Fibroblast of the aortic adventitia (primary cell): ENCODE measurements at regions not wholly inside any gene's neighbourhood (a gene's known extent, or its start where the extent isn't known, plus 50 kb on each side); places are given as distances from the start of the nearest gene placed in this dataset.

Source experiments
- DNase-seq: peaks from one replicate; pipeline ENCODE4 v3.0.0-alpha.2; 2010; ENCODE audit warnings: low read depth
- H3K4me3 ChIP-seq: 2 replicates; pipeline ENCODE4 v1.5.1; 2011; ENCODE audit warnings: low read depth, mild to moderate bottlenecking, control low read depth, low read length, moderate library complexity
- CTCF ChIP-seq: IDR thresholded peaks from 2 replicates; pipeline ENCODE4 v1.5.1; 2011; ENCODE audit warnings: mild to moderate bottlenecking, low read length, control low read depth, inconsistent platforms; ENCODE audit not compliant: insufficient read depth

- no peak overlapping the region for H3K4me3 ChIP-seq
- TF ChIP-seq CTCF = no peak
- DNase-seq = no peak
Observed at GRCh38 chr1:14062669-14063068, 362.7 kb downstream of the PRDM2 start.

DNA sequence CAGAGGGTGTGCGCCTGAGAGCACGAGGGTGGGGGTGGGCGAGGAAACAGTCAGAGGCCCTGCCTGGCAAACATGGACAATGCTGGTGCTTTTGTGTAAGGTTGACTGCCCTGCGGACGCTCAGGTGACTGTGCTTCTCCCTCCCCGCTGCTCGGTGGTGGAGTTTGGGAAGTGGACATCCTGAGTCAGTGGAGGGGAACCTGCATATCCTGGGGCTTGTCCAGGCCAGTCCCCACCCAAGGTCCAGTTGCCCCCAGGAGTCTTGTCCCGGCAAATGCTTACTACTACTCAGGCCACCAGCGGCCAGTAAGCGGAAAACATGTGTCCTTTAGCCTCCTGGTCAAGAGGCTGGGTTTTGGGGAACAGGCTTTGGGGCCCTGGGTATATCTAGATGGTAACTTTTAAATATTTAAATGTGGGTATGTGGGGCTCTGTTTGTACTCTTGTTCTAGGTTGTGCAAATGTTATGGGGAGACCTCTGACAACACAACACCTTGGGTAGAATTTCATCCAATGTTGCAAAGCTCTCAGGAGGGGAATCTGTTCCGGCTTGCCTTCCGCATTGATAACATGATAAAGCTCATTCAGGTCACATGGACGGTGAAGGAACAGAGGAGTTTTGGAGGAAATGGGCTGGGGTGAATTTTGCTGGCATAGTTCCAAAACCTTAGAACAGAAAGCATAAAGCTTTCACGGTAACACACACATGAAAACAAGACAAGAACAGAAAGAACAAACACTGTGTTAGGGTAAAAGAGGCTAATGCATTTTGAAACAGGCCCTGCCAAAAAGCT, 364.9 kb downstream of the PRDM2 start:
- no peak for TF ChIP-seq CTCF
- no peak for DNase-seq
- no peak overlapping the region for H3K4me3 ChIP-seq

DNA sequence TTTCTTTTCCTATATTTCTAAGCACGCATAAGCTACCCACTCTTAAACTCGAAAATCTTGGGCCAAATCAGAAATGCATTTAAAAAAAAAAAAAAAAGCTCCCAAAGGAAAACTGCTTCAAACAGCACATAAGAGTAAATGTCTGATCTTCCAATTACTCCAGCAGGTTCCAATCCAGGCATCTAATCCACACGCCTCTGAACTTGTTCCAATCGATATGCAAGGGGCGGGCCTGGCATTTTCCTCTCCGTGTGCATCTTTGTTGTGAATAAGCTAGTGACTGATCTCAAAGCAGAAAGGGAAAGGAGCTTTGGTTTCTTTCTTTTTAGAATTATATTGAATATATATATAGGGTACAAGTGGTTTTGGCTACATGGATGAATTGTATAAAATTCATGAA, 365.5 kb downstream of the PRDM2 start:
- TF ChIP-seq CTCF = no peak
- no peak overlapping the region for H3K4me3 ChIP-seq
- DNase-seq = no peak

DNA sequence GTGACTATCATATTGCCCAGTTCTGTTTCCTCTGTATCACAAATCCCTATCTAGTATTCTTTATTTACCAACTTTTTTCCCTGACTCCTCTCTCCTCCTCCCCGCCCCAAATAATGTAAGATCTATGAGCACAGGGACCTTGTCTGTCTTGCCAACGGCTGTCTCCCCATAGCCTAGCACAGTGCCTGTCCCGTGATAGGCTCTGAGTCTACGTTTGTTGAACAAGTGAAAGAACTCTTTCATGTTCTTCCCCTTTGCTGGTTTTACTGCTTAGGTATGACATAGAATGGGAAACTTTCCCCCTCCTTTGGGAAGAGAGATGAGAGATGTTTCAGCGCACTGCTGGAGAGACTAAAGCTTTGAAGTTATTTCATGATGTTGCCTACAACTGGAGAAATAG, 367.0 kb downstream of the PRDM2 start:
- H3K4me3 ChIP-seq = no peak overlapping the region
- TF ChIP-seq CTCF = no peak
- no peak for DNase-seq

DNA sequence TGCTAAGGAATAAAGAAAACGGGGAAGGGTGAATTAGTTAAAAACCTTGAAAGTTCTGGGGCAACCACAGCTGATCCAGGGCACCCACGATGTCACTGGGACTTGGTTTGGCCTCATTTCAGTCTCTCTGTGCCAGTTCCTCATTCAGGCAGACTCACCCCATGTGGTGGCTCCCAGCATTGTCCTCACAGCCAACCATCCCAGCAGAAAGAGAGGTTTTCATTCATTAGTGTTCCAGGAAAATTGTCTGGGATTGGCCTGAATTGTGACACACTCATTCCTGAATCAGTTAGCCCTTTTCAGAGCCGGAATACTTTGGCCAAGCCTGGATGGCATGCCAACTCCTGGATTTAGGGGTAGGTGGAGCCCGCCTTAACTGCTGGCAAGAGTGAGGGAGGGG, 367.7 kb downstream of the PRDM2 start:
- H3K4me3 ChIP-seq = no peak overlapping the region
- no peak for TF ChIP-seq CTCF
- no peak for DNase-seq

DNA sequence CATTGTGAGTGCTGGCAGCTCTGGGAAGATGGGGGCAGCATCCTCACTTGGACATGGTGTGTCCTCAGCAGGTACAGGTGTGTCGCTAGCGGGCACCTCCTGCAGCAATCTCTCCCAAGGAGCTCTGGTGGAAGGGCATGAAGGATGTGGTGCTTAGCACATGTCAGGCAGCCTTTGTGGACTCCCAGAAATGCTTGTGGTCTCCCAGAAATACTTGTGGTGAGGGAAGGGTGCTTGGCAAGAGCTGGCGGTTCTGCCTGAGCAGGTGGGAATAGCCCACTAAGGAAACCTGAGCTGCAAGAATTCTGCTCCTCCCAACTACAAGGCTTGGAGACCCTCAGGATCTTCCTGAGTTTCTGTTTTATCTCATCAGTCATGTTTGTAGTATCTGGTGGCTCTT, 371.6 kb downstream of the PRDM2 start:
- DNase-seq = no peak

More for the DNA sequence above, 371.6 kb downstream of the PRDM2 start:
- no peak overlapping the region for H3K4me3 ChIP-seq
- TF ChIP-seq CTCF = no peak
